ENCODE measurements at regions not wholly inside any gene's neighbourhood (a gene's known extent, or its start where the extent isn't known, plus 50 kb on each side); places are given as distances from the start of the nearest gene placed in this dataset.
"Not testable (repeated sequence)": the region's sequence is repeated elsewhere in the genome, so short reads cannot be mapped to it uniquely, and the experiment has no call there.

DNA sequence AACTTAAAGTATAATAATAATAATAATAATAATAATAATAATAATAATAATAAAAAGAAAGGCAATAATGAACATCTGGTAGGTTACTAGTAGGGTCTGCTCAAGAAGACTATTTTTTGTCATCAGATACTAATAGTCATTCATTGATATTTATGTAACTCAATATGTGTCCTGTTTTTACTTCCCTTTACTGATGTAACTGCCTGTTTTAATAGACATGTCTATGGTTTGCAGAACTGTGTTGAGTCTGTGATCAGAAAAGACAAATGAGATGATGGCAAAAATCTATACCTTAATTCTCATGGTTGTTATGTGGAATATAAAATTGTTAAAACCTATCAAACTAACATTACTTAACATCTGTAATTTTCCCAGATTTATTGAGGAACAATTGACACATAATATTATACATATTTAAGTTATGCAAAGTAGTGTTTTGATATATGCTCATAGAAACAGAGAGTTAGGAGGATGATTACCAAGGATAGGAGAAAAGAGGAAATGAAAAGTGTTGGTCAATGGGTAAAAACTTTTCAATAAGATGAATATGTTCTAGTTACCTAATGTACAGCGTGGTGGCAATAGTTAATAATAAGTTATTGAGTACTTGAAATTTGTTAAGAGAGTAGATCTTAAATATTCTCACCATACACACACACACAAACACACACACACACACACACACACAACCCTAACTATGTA lies 699.4 kb downstream of the ZPLD1 start:
- in situ Hi-C loops (cut with MboI; ENCODE audit: low sequenced_read_pairs) = no loop called here

DNA sequence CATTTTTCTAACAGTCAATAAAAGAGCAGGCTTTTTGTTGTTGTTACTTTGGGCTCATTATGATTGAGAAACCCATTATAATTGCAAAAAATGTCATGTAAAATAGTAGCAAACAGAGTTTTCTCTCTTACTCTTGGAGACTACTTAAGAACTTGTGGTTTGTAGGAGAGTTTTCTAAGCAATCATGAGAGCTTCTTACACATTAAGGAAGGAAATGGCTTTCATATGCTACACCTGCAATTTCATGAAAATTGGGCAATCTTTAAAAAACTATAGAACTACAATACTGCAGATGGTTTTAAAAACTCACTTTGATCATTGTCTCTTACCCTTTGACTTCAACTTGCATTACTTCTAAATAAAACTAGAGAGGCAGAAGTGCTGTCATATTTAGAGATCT lies 701.8 kb downstream of the ZPLD1 start:
- in situ Hi-C loops (cut with MboI; ENCODE audit: low sequenced_read_pairs) = no loop called here

DNA sequence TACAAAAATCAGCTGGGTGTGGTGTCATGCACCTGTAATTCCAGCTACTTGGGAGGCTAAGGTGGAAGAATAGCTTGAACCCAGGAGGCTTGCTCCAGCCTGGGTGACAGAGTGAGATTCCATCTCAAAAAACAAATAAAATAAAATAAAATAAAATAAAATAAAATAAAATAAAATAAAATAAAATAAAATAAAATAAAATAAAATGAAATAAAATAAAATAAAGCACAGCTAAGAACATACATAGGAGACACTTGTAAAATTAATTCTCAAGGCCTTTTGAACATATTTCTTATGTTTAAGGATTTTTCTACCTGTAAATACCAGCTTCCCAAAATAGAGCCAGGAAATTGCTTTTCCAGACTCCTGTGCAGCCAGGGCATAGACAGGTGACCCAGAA lies 703.0 kb downstream of the ZPLD1 start:
- in situ Hi-C loops (cut with MboI; ENCODE audit: low sequenced_read_pairs) = no loop called here

DNA sequence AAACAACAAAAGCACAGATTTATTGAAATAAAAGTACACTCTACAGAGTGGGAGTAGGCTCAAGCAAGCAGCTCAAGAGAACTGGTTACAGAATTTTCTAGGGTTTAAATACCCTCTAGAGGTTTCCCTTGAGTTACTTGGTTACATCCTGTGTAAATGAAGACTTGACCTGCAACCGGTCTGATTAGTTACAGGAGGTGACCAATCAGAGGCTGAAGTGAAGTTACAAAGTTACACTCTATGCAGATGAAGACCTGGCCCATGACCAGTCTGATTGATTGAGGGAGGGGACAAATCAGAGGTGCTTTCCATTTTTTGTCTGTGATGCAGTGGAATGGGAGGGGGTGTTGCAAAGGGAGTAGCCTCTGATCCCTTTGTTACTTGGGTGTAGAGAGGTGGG lies 723.4 kb downstream of the ZPLD1 start:
- in situ Hi-C loops (cut with MboI; ENCODE audit: low sequenced_read_pairs) = no loop called here

- in situ Hi-C loops (cut with MboI; ENCODE audit: low sequenced_read_pairs) = no loop called here
These were observed 732.1 kb downstream of the ZPLD1 start for GRCh38 chr3:103166890-103167289.

DNA sequence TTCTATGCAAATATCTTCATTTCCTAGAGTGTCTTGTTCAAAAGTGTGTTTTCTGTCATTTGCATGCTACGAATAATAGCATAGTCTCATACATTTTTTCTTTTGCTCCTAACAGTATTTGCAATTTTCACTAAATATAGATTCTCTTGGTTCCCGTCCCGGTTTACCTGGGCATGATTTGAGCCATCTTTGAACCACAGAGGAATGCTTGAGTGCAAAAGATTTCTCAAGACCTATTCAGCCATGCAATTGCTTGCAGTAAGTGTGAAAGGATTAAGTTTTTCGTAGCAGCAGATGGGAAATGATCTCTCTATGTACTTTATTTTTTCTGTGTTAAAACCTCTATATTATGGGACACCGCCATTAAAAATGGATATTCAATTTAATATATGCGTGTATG lies 733.0 kb downstream of the ZPLD1 start:
- in situ Hi-C loops (cut with MboI; ENCODE audit: low sequenced_read_pairs) = no loop called here

DNA sequence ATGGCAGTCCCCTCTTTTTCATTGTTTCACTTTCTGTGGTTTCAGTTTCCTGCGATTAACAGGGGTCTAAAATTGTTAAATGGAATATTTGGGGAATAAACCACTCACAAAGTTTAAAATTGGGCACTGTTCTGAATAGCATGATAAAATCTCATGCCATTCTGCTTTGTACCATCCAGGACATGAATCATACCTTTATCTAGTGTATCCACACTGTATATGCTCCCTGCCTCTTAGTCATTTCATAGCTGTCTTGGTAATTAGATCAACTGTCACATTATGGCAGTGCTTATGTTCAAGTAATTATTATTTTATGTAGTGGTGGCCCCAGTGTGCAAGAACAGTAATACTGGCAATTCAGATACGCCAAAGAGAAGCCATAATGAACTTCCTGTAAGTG lies 734.5 kb downstream of the ZPLD1 start:
- in situ Hi-C loops (cut with MboI; ENCODE audit: low sequenced_read_pairs) = no loop called here

DNA sequence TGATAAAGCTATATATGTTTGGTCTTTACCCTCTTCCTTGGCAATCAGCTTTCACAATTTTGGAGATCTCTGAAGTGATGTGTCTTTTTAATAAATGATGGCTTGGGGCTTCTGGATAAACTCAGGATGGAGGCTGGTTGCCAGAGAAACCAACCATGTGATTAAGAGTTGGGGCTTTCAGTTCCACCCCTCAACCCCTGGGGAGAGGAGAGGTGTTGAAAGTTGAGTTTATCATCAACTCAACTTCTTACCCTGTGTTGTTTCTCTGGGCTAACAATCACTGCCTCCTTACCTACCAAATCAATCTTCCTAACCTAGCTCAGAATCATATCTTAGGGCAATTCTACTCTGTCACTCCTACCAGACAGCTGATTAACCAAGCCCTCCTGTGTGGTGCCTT lies 735.8 kb downstream of the ZPLD1 start:
- in situ Hi-C loops (cut with MboI; ENCODE audit: low sequenced_read_pairs) = no loop called here

DNA sequence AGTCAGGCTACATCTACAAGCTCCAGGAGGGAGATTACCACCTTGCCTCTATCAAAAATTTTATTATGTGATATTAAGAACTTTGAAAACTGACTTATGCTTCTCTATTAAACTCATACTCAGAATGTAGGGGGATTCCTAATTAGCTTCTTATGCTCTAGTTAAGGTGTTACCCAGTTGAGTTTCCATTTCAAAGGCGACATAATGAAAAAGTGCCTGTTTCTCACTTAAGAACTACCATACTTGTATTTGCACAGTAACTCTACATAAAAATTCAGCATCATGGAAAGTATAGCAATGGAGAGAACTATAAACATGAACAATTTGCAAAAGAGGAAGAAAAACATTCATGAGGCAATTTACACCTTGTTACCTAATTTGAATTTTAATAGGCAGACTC lies 739.1 kb downstream of the ZPLD1 start:
- in situ Hi-C loops (cut with MboI; ENCODE audit: low sequenced_read_pairs) = no loop called here

GRCh38 chr3:103181160-103181559 lies 746.3 kb downstream of the ZPLD1 start:
- in situ Hi-C loops (cut with MboI; ENCODE audit: low sequenced_read_pairs) = no loop called here

DNA sequence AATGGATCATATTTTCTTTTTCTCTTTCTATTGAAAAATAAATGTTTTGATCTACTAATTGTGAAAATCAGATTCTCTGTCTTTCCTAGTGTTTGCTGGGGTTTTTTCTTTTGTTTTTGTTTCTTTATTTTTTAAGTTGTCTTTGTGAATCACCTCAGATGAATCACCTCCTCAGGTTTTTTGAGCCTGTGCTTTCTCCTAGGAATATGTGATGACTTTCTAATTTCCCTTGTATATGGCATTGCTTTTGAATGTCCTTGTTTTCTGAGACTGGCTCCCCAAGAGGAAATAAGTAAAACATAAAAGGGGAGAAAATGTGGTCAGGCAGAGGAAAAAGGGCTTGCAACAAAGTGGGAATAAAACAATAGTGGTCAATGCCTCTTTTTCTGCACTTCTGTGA lies 750.0 kb downstream of the ZPLD1 start:
- in situ Hi-C loops (cut with MboI; ENCODE audit: low sequenced_read_pairs) = no loop called here

DNA sequence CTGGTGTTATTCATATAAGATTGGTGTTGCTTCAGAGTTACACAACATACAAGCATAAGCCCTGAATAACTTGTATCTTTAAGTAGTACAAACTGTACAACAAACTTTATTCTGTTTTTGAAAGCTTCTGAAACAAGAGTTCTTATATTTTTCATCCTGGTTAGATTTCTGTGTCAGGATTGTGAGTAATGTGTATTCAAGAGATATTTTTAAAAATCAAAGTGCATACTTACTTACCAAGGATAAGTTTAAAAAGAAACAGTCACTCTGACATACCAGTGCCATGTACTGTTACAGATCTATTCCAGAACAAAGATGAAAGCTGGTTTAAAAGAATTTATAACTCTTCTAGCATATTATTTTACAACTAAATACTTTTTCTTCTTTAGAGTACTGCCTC lies 755.1 kb downstream of the ZPLD1 start:
- in situ Hi-C loops (cut with MboI; ENCODE audit: low sequenced_read_pairs) = no loop called here

DNA sequence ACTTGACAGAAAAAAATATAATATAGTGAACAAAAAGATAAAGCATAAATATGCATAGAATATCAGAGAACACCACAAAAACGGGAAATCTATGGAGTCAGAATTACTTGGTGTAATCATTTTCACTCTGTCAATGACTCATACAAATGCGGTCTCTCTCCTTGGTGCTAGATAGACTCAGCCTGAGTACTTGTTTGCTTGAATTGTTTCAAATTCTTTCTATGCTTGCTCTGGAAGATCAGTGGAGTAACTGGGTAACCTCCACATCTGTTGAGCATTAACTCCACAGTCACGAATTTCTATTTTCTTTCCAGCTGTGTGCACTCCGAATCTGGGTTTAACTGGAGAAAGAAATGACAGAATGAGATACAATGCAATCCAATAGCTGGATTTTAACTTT lies 760.4 kb downstream of the ZPLD1 start:
- in situ Hi-C loops (cut with MboI; ENCODE audit: low sequenced_read_pairs) = no loop called here

DNA sequence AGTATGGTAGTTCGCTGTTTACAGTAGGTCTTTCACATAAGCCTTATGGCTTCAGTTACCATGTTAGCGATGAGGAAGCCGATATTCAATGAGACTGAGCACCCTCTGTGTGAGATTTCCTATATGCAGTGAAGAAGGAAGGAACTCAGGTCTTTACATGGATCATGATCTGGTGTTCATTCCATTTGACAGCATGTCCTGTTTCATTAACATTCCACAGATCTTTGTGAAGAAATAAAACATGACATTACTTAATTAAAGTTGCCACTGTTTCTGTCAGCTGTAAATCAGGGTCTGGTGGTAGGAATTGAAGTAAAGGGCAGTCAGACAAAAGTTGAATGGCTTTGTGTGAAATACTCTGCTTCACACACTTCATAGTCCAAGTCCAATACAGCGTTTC lies 768.6 kb downstream of the ZPLD1 start:
- in situ Hi-C loops (cut with MboI; ENCODE audit: low sequenced_read_pairs) = no loop called here

DNA sequence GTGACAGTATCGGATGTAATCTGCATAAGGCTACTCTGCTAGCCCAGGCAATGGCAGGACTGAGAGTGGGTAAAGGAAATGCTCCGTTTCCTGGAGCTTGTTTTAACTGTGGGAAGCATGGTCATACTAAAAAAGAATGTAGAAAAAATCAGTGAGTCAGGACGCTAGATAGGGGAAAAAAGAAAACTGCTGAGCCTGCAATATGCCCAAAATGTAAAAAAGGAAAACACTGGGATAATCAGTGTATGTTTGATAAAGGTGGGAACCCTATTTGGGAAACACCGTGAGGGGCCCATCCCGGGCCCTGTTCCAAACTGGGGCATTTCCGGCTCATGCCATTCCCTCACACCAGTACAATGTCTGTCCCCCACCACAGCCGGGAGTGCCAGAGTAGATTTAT lies 775.8 kb downstream of the ZPLD1 start:
- in situ Hi-C loops (cut with MboI; ENCODE audit: low sequenced_read_pairs) = no loop called here

DNA sequence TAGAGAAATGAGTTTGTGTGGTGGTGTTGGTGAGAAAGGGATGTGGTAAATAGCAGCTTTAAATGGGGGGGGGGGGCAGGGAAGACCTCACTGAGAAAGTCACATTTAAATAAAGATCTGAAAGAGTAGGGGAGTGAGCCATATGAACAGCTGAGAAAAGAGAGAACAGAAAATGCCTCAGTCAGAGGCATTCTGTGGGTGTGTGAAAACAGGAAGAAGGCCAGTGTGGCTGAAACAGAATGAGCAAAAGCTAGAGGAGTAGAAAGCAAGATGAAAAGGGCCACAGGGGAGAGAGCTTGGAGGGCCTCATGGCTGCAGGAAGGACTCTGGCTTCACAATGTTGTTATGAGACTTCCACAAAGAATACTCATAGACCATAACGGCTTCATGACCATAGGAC lies 783.3 kb downstream of the ZPLD1 start:
- in situ Hi-C loops (cut with MboI; ENCODE audit: low sequenced_read_pairs) = no loop called here

DNA sequence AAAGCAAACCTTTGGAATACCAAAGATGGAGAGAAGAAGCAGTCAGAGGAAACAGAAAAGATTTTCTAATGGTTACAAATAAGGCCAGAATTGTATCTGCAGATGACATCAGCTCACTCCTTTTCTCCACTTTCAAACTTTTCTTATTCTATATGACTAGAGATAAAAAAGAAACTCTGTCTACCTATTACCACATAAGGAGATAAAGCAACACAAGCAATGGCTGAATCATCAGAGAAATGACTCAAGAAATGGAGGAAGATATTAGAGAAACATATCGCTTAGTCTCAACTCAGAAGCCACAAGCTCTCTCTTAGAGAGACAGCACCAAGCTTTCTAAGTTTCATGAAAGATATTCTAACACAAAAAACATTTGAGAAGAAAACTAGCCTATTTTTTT lies 784.0 kb downstream of the ZPLD1 start:
- in situ Hi-C loops (cut with MboI; ENCODE audit: low sequenced_read_pairs) = no loop called here

- in situ Hi-C loops (cut with MboI; ENCODE audit: low sequenced_read_pairs) = no loop called here
These were observed 792.8 kb downstream of the ZPLD1 start for GRCh38 chr3:103227651-103228050.

GRCh38 chr3:103247459-103247858 lies 812.6 kb downstream of the ZPLD1 start:
- in situ Hi-C loops (cut with MboI; ENCODE audit: low sequenced_read_pairs) = no loop called here

- in situ Hi-C loops (cut with MboI; ENCODE audit: low sequenced_read_pairs) = not testable (repeated sequence)
These were observed 820.0 kb downstream of the ZPLD1 start for GRCh38 chr3:103254827-103255226.

- in situ Hi-C loops (cut with MboI; ENCODE audit: low sequenced_read_pairs) = no loop called here
These were observed 834.5 kb downstream of the ZPLD1 start for GRCh38 chr3:103269287-103269686.

- in situ Hi-C loops (cut with MboI; ENCODE audit: low sequenced_read_pairs) = no loop called here
These were observed 836.8 kb downstream of the ZPLD1 start for GRCh38 chr3:103271575-103271974.

- in situ Hi-C loops (cut with MboI; ENCODE audit: low sequenced_read_pairs) = no loop called here
These were observed 861.3 kb downstream of the ZPLD1 start for GRCh38 chr3:103295974-103296570.
